GM12873 (cell line): ENCODE measurements at regions not wholly inside any gene's neighbourhood (a gene's known extent, or its start where the extent isn't known, plus 50 kb on each side); places are given as distances from the start of the nearest gene placed in this dataset.

Source experiments
- CTCF ChIP-seq: IDR thresholded peaks from 2 replicates; pipeline ENCODE4 v1.5.1; 2012; ENCODE audit warnings: low read depth, mild to moderate bottlenecking, moderate library complexity, low read length, control low read depth; ENCODE audit not compliant: insufficient read depth; ENCODE audit errors: missing control alignments

GRCh38 chr5:106660681-106661080 is 1010.1 kb downstream of the EFNA5 start:
- no peak for TF ChIP-seq CTCF

- no peak for TF ChIP-seq CTCF
Measured at GRCh38 chr5:106658150-106658549, 1012.6 kb downstream of the EFNA5 start.

- no peak for TF ChIP-seq CTCF
Measured at GRCh38 chr5:106656821-106657220, 1013.9 kb downstream of the EFNA5 start.

- TF ChIP-seq CTCF, result no peak
Measured at GRCh38 chr5:106649031-106649430, 1021.7 kb downstream of the EFNA5 start.

- no peak for TF ChIP-seq CTCF
Measured at GRCh38 chr5:106648401-106648800, 1022.3 kb downstream of the EFNA5 start.

GRCh38 chr5:106646106-106646505 is 1024.6 kb downstream of the EFNA5 start:
- TF ChIP-seq CTCF, result no peak

- TF ChIP-seq CTCF, result no peak
Measured at GRCh38 chr5:106640511-106640910, 1030.2 kb downstream of the EFNA5 start.
